ENCODE measurements at regions not wholly inside any gene's neighbourhood (a gene's known extent, or its start where the extent isn't known, plus 50 kb on each side); places are given as distances from the start of the nearest gene placed in this dataset.

GRCh38 chr2:109711230-109712122 is 82.6 kb upstream of the RGPD5 start:
- no peak overlapping the region for H3K4me3 ChIP-seq (ENCODE audit: insufficient read depth in 1 of 2, low read depth in 1 of 2, low read length in 2 of 2)
- H3K18ac ChIP-seq (ENCODE audit: low read depth in 1 of 2, low read length in 2 of 2): peak overlapping the region in 1 of 2 experiments; percentile 2
- no peaks in the 10 kb centered on the region for H3K9me3 ChIP-seq (ENCODE audit: control insufficient read depth, low read length)
- no peak overlapping the region for H4K91ac ChIP-seq (ENCODE audit: low read length)
- no peak overlapping the region for H2BK120ac ChIP-seq (ENCODE audit: low read depth, low read length)
- no peak overlapping the region for H3K27ac ChIP-seq (ENCODE audit: low read length, poor library complexity, severe bottlenecking)
- H2BK12ac ChIP-seq (ENCODE audit: low read length in 2 of 2): no peak overlapping the region
- no peak for DNase-seq
- H2BK15ac ChIP-seq (ENCODE audit: low read depth, poor library complexity, severe bottlenecking): no peak overlapping the region
- 75% methylated on average over 11 of the region's 11 CpGs for WGBS
- H3K36me3 ChIP-seq (ENCODE audit: control insufficient read depth in 1 of 2, insufficient read depth in 2 of 2, low read depth in 1 of 2, low read length in 2 of 2): no peaks in the 10 kb centered on the region
- no peak overlapping the region for H2AK5ac ChIP-seq (ENCODE audit: low read length, severe bottlenecking)
- no peak overlapping the region for H3K9ac ChIP-seq (ENCODE audit: low read length)
- no peak overlapping the region for H3K23ac ChIP-seq (ENCODE audit: low read length in 2 of 2)
- H3K14ac ChIP-seq (ENCODE audit: low read length in 2 of 2): peak overlapping the region in 1 of 2 experiments; percentile 76
- H2BK5ac ChIP-seq (ENCODE audit: low read depth, low read length, poor library complexity, severe bottlenecking): no peak overlapping the region
- no peak overlapping the region for H4K8ac ChIP-seq (ENCODE audit: low read length)
- H3K27me3 ChIP-seq (ENCODE audit: control insufficient read depth in 1 of 2, insufficient read depth in 1 of 2, low read length in 2 of 2): peaks cover 0 to 18% of the 10 kb centered on the region in 2 experiments
- H3K79me1 ChIP-seq (replicated peaks; ENCODE audit: low read length, poor library complexity, severe bottlenecking): no peaks in the 10 kb centered on the region
- H2AFZ ChIP-seq (ENCODE audit: low read depth, low read length): peak overlapping the region; percentile 30
- H3K4ac ChIP-seq (ENCODE audit: low read depth in 1 of 2, low read length in 2 of 2): no peak overlapping the region
- no peaks in the 10 kb centered on the region for H3K4me1 ChIP-seq (ENCODE audit: control insufficient read depth, insufficient read depth, low read depth, low read length)
- H3K4me2 ChIP-seq (ENCODE audit: low read length, poor library complexity, severe bottlenecking): no peak overlapping the region

DNA sequence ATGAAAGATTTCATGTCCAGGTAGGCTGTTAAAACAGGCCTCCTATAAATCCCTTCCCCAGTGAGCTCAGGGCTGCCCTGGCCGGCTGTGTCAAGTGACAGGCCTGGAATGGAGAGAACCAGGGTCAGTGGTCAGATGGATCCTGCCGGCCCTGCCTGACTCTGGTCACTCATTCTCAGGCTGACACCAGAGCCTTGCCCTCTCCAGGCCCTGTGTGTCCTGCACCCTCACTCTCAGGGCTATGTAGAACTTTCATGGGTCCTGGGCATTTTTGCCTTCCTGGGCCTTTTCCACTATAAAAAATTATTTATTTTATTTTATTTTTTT is 82.0 kb upstream of the RGPD5 start:
- no peak overlapping the region for H4K8ac ChIP-seq (ENCODE audit: low read length)
- H3K4me1 ChIP-seq (ENCODE audit: control insufficient read depth, insufficient read depth, low read depth, low read length): no peaks in the 10 kb centered on the region
- H2AK5ac ChIP-seq (ENCODE audit: low read length, severe bottlenecking): no peak overlapping the region
- H3K4me2 ChIP-seq (ENCODE audit: low read length, poor library complexity, severe bottlenecking): no peak overlapping the region
- no peak overlapping the region for H2AFZ ChIP-seq (ENCODE audit: low read depth, low read length)
- no peak overlapping the region for H3K18ac ChIP-seq (ENCODE audit: low read depth in 1 of 2, low read length in 2 of 2)
- no peak overlapping the region for H3K9ac ChIP-seq (ENCODE audit: low read length)
- H3K4me3 ChIP-seq (ENCODE audit: insufficient read depth in 1 of 2, low read depth in 1 of 2, low read length in 2 of 2): no peak overlapping the region
- H3K4ac ChIP-seq (ENCODE audit: low read depth in 1 of 2, low read length in 2 of 2): no peak overlapping the region
- no peak overlapping the region for H2BK12ac ChIP-seq (ENCODE audit: low read length in 2 of 2)
- no peak for DNase-seq
- no peak overlapping the region for H3K23ac ChIP-seq (ENCODE audit: low read length in 2 of 2)
- H3K79me1 ChIP-seq (replicated peaks; ENCODE audit: low read length, poor library complexity, severe bottlenecking): no peaks in the 10 kb centered on the region
- no peaks in the 10 kb centered on the region for H3K36me3 ChIP-seq (ENCODE audit: control insufficient read depth in 1 of 2, insufficient read depth in 2 of 2, low read depth in 1 of 2, low read length in 2 of 2)
- H3K27ac ChIP-seq (ENCODE audit: low read length, poor library complexity, severe bottlenecking): no peak overlapping the region
- H3K14ac ChIP-seq (ENCODE audit: low read length in 2 of 2): no peak overlapping the region
- H3K9me3 ChIP-seq (ENCODE audit: control insufficient read depth, low read length): no peaks in the 10 kb centered on the region
- WGBS: 52% methylated on average over 2 of the region's 2 CpGs
- peaks cover 0 to 15% of the 10 kb centered on the region in 2 experiments for H3K27me3 ChIP-seq (ENCODE audit: control insufficient read depth in 1 of 2, insufficient read depth in 1 of 2, low read length in 2 of 2)
- no peak overlapping the region for H2BK5ac ChIP-seq (ENCODE audit: low read depth, low read length, poor library complexity, severe bottlenecking)
- H4K91ac ChIP-seq (ENCODE audit: low read length): no peak overlapping the region
- H2BK120ac ChIP-seq (ENCODE audit: low read depth, low read length): no peak overlapping the region
- H2BK15ac ChIP-seq (ENCODE audit: low read depth, poor library complexity, severe bottlenecking): no peak overlapping the region

DNA sequence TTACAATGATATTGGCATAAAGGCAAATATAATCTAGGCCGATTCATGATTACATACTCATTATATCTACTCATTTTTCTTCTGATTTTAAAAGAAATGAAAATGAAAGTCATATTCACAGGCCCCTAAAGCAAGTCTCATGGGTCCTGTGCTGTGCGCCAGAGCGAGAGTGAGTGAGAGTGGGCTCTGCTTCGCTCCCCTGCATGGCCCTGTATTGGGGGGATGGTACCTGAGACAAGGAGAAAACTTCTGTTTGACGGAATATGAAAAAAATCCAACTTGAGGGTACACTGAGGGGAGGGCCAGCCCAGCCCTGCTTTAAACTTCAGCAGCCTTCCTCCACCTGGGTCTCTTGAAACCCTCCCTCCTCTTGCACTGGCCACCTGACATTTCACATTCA is 81.4 kb upstream of the RGPD5 start:
- Histone ChIP-seq H3K36me3 (ENCODE audit: control insufficient read depth in 1 of 2, insufficient read depth in 2 of 2, low read depth in 1 of 2, low read length in 2 of 2) (no peaks in the 10 kb centered on the region), H2AK5ac (ENCODE audit: low read length, severe bottlenecking) (no peak overlapping the region), H2AFZ (ENCODE audit: low read depth, low read length) (no peak overlapping the region), H3K9ac (ENCODE audit: low read length) (no peak overlapping the region), H3K4me1 (ENCODE audit: control insufficient read depth, insufficient read depth, low read depth, low read length) (no peaks in the 10 kb centered on the region), H3K18ac (ENCODE audit: low read depth in 1 of 2, low read length in 2 of 2) (no peak overlapping the region), H4K8ac (ENCODE audit: low read length) (no peak overlapping the region), H3K23ac (ENCODE audit: low read length in 2 of 2) (no peak overlapping the region), H3K27me3 (ENCODE audit: control insufficient read depth in 1 of 2, insufficient read depth in 1 of 2, low read length in 2 of 2) (peaks cover 0 to 15% of the 10 kb centered on the region in 2 experiments), H3K27ac (ENCODE audit: low read length, poor library complexity, severe bottlenecking) (no peak overlapping the region), H2BK5ac (ENCODE audit: low read depth, low read length, poor library complexity, severe bottlenecking) (no peak overlapping the region), H2BK120ac (ENCODE audit: low read depth, low read length) (no peak overlapping the region), H4K91ac (ENCODE audit: low read length) (no peak overlapping the region), H2BK15ac (ENCODE audit: low read depth, poor library complexity, severe bottlenecking) (no peak overlapping the region), H3K14ac (ENCODE audit: low read length in 2 of 2) (no peak overlapping the region), H3K4me2 (ENCODE audit: low read length, poor library complexity, severe bottlenecking) (no peak overlapping the region), H2BK12ac (ENCODE audit: low read length in 2 of 2) (no peak overlapping the region), H3K4ac (ENCODE audit: low read depth in 1 of 2, low read length in 2 of 2) (no peak overlapping the region), H3K4me3 (ENCODE audit: insufficient read depth in 1 of 2, low read depth in 1 of 2, low read length in 2 of 2) (no peak overlapping the region), H3K9me3 (ENCODE audit: control insufficient read depth, low read length) (no peaks in the 10 kb centered on the region), H3K79me1 (replicated peaks; ENCODE audit: low read length, poor library complexity, severe bottlenecking) (no peaks in the 10 kb centered on the region)
- no peak for DNase-seq
- 95% methylated on average over 4 of the region's 5 CpGs for WGBS

GRCh38 chr2:109715313-109715805 is 78.7 kb upstream of the RGPD5 start:
- peak; percentile 40 for DNase-seq
- WGBS: 47% methylated on average over 1 of the region's 1 CpG
- no peak overlapping the region for H2AFZ ChIP-seq (ENCODE audit: low read depth, low read length)
- no peak overlapping the region for H3K4ac ChIP-seq (ENCODE audit: low read depth in 1 of 2, low read length in 2 of 2)
- no peaks in the 10 kb centered on the region for H3K9me3 ChIP-seq (ENCODE audit: control insufficient read depth, low read length)
- no peak overlapping the region for H3K18ac ChIP-seq (ENCODE audit: low read depth in 1 of 2, low read length in 2 of 2)
- peaks cover 0 to 17% of the 10 kb centered on the region in 2 experiments for H3K27me3 ChIP-seq (ENCODE audit: control insufficient read depth in 1 of 2, insufficient read depth in 1 of 2, low read length in 2 of 2)
- no peak overlapping the region for H4K91ac ChIP-seq (ENCODE audit: low read length)
- H4K8ac ChIP-seq (ENCODE audit: low read length): no peak overlapping the region
- no peak overlapping the region for H3K9ac ChIP-seq (ENCODE audit: low read length)
- no peaks in the 10 kb centered on the region for H3K4me1 ChIP-seq (ENCODE audit: control insufficient read depth, insufficient read depth, low read depth, low read length)
- H3K4me2 ChIP-seq (ENCODE audit: low read length, poor library complexity, severe bottlenecking): no peak overlapping the region
- H3K4me3 ChIP-seq (ENCODE audit: insufficient read depth in 1 of 2, low read depth in 1 of 2, low read length in 2 of 2): no peak overlapping the region
- no peaks in the 10 kb centered on the region for H3K79me1 ChIP-seq (replicated peaks; ENCODE audit: low read length, poor library complexity, severe bottlenecking)
- H2BK120ac ChIP-seq (ENCODE audit: low read depth, low read length): no peak overlapping the region
- no peak overlapping the region for H3K23ac ChIP-seq (ENCODE audit: low read length in 2 of 2)
- no peak overlapping the region for H3K27ac ChIP-seq (ENCODE audit: low read length, poor library complexity, severe bottlenecking)
- no peak overlapping the region for H2BK5ac ChIP-seq (ENCODE audit: low read depth, low read length, poor library complexity, severe bottlenecking)
- no peak overlapping the region for H2BK15ac ChIP-seq (ENCODE audit: low read depth, poor library complexity, severe bottlenecking)
- H3K14ac ChIP-seq (ENCODE audit: low read length in 2 of 2): no peak overlapping the region
- no peak overlapping the region for H2BK12ac ChIP-seq (ENCODE audit: low read length in 2 of 2)
- no peak overlapping the region for H2AK5ac ChIP-seq (ENCODE audit: low read length, severe bottlenecking)
- H3K36me3 ChIP-seq (ENCODE audit: control insufficient read depth in 1 of 2, insufficient read depth in 2 of 2, low read depth in 1 of 2, low read length in 2 of 2): no peaks in the 10 kb centered on the region
